ENCODE measurements at regions not wholly inside any gene's neighbourhood (a gene's known extent, or its start where the extent isn't known, plus 50 kb on each side); places are given as distances from the start of the nearest gene placed in this dataset.
"Not testable (repeated sequence)": the region's sequence is repeated elsewhere in the genome, so short reads cannot be mapped to it uniquely, and the experiment has no call there.

GRCh38 chr2:57370882-57371585 is 675.6 kb upstream of the VRK2 start:
- no peak for DNase-seq

GRCh38 chr2:57372237-57372984 is 674.2 kb upstream of the VRK2 start:
- DNase-seq: no peak

GRCh38 chr2:57373530-57373929 is 673.1 kb upstream of the VRK2 start:
- DNase-seq: no peak

GRCh38 chr2:57376985-57377384 is 669.6 kb upstream of the VRK2 start:
- DNase-seq: peak; percentile 17

- no peak for DNase-seq
Observed at GRCh38 chr2:57386305-57386704, 660.3 kb upstream of the VRK2 start.

- DNase-seq: no peak
Observed at GRCh38 chr2:57396355-57397098, 650.1 kb upstream of the VRK2 start.

- no peak for DNase-seq
Observed at GRCh38 chr2:57397550-57398360, 648.9 kb upstream of the VRK2 start.

- no peak for DNase-seq
Observed at GRCh38 chr2:57399057-57399456, 647.5 kb upstream of the VRK2 start.

GRCh38 chr2:57402096-57402495 is 644.5 kb upstream of the VRK2 start:
- no peak for DNase-seq

GRCh38 chr2:57402755-57403154 is 643.9 kb upstream of the VRK2 start:
- DNase-seq: no peak

GRCh38 chr2:57407772-57408201 is 638.8 kb upstream of the VRK2 start:
- DNase-seq: no peak

- no peak for DNase-seq
Observed at GRCh38 chr2:57408587-57408986, 638.0 kb upstream of the VRK2 start.

- DNase-seq: no peak
Observed at GRCh38 chr2:57417007-57417406, 629.6 kb upstream of the VRK2 start.

GRCh38 chr2:57418859-57419346 is 627.7 kb upstream of the VRK2 start:
- not testable (repeated sequence) for DNase-seq

GRCh38 chr2:57429831-57430230 is 616.8 kb upstream of the VRK2 start:
- DNase-seq: no peak

GRCh38 chr2:57432528-57432927 is 614.1 kb upstream of the VRK2 start:
- DNase-seq: no peak

GRCh38 chr2:57434441-57434840 is 612.2 kb upstream of the VRK2 start:
- no peak for DNase-seq

- DNase-seq: no peak
Observed at GRCh38 chr2:57434972-57435371, 611.6 kb upstream of the VRK2 start.

- no peak for DNase-seq
Observed at GRCh38 chr2:57437077-57437476, 609.5 kb upstream of the VRK2 start.

- DNase-seq: no peak
Observed at GRCh38 chr2:57440437-57440836, 606.2 kb upstream of the VRK2 start.

- DNase-seq: no peak
Observed at GRCh38 chr2:57443086-57443485, 603.5 kb upstream of the VRK2 start.

- no peak for DNase-seq
Observed at GRCh38 chr2:57443973-57444521, 602.6 kb upstream of the VRK2 start.
